ENCODE measurements at regions not wholly inside any gene's neighbourhood (a gene's known extent, or its start where the extent isn't known, plus 50 kb on each side); places are given as distances from the start of the nearest gene placed in this dataset.

- DNase-seq (ENCODE audit: low read depth): no peak
Measured at GRCh38 chr4:11765849-11766453, 337.3 kb upstream of the HS3ST1 start.

DNA sequence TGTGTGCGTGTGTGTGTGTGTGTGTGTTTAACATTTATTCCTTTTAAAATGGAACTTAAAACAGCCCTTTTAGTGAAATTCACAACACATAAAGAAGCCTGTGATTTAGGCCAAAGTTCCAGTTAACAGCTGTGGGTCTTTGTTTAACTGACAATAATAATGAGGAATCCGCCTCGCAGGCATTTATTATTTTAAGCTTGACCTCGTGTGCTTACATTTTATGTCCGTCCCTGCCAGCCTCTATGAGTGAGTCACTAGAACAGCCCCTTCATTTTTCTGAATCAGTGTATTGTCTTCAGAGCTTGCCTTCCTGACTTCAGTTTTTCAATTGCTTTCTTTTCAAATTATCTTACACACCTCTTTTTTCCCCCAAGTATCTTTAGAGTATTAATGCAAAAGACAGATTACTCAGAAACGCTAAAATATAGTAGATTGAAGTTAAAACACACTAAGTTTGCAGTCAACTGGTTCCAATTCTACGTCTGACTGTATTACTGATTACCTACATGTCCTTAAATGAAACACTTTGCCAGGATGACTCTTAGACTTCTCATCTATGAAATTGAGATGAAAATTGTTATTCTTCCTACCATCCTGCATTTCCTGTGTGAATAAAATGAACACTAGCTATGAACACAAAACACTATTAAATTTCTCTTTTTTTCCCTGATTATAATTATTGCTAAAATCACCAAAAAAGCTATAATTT is 319.6 kb upstream of the HS3ST1 start:
- no peak for DNase-seq (ENCODE audit: low read depth)

GRCh38 chr4:11746734-11747133 is 318.0 kb upstream of the HS3ST1 start:
- no peak for DNase-seq (ENCODE audit: low read depth)

DNA sequence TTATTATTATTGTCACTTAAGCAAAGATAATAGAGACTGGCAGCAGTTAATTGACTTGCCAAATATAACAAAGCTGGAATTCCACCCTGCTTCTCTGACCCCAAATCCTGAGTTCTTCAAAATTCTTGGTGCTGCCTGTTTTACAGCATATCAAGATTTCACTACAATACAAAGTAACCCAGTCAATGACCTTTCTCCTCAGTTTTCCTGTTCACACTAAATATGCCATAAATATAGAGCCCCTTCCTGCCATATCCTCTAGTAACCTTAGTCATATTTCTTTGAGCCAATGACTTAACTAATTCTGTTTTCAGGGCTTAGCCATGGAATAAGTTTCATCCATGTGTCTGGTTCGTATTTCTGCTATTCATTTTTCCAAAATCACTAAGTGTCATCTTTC is 315.3 kb upstream of the HS3ST1 start:
- DNase-seq (ENCODE audit: low read depth): no peak

- no peak for DNase-seq (ENCODE audit: low read depth)
Measured at GRCh38 chr4:11743236-11743635, 314.5 kb upstream of the HS3ST1 start.

GRCh38 chr4:11741190-11741652 is 312.5 kb upstream of the HS3ST1 start:
- no peak for DNase-seq (ENCODE audit: low read depth)

DNA sequence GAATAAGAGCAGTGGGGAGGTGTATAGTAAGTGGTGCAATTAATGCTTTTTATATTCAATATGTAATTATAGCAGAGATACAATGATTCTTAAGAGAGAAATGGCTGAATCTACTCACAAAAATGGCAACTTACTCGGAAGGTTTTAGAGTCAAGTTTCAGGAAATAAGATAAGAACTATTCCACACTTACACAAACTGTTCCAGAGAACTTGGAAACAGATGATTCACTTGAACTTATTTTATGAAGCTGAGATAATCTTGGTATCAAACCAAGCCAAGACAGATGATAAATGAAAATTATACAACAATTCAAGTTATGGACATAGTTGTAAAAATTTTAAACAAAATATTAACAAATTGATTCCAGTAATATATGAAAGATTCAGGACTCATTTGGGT is 311.3 kb upstream of the HS3ST1 start:
- DNase-seq (ENCODE audit: low read depth): no peak

- DNase-seq (ENCODE audit: low read depth): no peak
Measured at GRCh38 chr4:11736978-11737377, 308.3 kb upstream of the HS3ST1 start.

DNA sequence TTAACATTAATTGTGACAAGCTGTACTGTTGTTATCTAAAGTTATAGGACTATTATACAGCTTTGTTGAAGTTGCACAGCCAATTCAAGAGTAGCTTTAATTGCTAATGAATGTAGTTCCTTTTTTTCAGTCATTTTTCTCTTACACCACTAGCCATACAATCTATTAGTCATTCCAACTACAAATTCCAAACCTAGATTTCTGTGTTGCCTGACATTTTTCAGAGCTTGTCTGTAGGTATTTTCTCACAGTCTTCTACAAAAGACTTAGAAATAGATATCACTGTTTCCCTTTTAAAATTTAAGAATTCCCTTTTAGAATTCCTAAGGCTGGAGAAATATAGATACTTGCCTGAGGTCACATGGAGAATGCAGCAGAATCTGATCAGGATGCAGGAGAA is 307.0 kb upstream of the HS3ST1 start:
- no peak for DNase-seq (ENCODE audit: low read depth)

GRCh38 chr4:11732155-11732554 is 303.5 kb upstream of the HS3ST1 start:
- no peak for DNase-seq (ENCODE audit: low read depth)

DNA sequence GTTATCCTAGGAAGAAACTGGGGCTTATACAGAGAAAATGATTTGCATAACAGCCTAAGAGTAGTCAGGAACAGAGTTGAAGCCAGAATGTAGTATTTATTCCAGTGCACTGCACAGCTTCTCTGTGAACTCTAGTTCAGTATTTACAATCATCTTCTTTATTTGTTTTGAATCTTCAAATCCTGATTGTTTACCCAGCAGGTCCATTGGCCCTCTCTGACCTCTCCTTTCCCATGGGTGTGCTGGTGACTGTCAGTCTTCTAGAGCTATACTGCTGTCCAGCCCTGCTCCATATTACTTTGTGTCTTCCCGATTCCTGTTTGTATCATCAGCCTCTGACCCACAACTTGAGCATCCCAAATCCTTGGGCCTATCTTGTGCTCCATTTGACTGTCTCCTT is 301.9 kb upstream of the HS3ST1 start:
- DNase-seq (ENCODE audit: low read depth): no peak

DNA sequence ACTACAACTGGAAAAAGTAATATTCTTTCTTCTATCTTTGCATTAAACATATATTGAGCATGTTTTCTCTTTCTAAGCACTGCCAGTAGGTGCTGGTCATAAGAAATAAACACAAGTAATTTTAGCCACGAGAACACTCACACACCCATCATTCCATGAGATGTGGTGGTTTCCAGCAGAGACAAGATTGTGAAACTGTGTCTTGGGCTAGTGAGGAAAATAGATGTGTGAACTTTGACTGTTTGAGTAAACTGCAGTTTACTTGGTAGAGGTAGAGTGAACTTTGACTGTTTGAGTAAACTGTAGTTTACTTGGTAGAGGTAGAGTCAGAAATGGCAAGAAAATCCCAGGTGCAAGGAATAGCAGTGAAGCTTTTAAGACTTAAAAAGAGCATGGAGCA is 300.9 kb upstream of the HS3ST1 start:
- no peak for DNase-seq (ENCODE audit: low read depth)

DNA sequence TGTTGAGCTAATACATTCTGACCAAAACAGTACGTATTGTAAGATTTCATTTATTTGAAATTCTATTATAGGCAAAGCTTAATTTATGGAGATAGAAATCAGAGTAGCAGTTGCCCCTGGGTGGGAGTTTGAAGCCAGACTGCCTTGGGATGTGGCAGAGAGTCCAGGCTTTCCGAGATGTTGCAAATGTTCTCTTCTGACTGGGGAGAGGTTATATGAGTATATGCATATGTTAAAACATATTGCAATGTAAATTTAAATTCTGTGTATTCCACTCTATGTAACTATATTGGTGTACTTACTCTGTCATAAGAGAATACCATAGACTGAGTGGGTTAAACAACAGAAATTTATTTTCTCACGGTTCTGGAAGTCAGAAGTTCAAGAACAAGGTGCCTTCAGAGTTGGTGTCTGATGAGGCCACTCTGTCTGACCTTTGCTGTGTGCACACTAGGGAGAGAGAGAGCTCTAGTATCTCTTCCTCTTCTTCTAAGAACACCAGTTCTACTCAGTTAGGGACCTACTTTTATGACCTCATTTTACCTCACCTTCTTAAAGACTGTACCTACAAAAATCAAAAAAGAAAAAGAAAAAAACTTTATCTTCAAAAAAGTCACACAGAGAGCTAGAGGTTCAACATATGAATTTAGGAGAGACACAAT is 299.3 kb upstream of the HS3ST1 start:
- no peak for DNase-seq (ENCODE audit: low read depth)

GRCh38 chr4:11724731-11725130 is 296.0 kb upstream of the HS3ST1 start:
- no peak for DNase-seq (ENCODE audit: low read depth)

DNA sequence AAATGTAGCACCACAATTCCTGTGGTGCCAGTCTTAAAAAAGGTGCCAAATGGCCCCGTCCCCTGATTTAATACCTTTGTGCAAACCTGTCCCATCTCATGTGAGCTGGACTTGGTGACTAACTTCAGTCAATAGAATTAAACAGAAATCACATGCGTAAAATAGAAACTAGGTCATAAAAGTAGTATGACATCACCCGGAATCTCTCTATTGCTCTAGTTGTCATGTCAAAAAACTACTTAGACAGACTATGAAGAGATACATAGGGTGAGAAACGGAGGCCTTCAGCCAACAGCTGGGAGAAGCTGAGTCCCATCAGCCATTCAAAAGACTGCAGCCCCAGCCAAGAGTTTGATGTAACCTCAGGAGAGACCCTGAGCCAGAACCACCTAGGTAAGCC is 293.5 kb upstream of the HS3ST1 start:
- DNase-seq (ENCODE audit: low read depth): no peak

GRCh38 chr4:11720292-11720691 is 291.6 kb upstream of the HS3ST1 start:
- no peak for DNase-seq (ENCODE audit: low read depth)

DNA sequence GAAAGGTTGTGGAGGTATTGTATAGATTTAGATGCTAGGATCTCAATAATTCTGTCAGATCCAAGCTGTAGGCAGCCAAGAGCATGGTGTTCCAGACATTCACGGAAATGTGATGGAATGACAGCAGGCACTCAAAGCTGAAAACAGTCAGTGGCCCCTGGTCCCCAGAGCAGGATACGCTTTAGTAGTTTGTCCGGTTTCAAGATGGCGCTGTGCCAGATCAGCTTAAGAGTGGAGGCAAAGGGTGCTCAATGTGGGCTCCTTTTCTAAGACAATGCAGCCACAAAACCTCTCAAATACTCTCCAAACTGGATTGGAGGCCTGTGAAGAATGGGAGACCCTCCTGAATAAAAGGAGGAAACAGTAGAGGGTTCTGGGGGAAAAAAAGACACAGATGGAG is 291.2 kb upstream of the HS3ST1 start:
- DNase-seq (ENCODE audit: low read depth): no peak

DNA sequence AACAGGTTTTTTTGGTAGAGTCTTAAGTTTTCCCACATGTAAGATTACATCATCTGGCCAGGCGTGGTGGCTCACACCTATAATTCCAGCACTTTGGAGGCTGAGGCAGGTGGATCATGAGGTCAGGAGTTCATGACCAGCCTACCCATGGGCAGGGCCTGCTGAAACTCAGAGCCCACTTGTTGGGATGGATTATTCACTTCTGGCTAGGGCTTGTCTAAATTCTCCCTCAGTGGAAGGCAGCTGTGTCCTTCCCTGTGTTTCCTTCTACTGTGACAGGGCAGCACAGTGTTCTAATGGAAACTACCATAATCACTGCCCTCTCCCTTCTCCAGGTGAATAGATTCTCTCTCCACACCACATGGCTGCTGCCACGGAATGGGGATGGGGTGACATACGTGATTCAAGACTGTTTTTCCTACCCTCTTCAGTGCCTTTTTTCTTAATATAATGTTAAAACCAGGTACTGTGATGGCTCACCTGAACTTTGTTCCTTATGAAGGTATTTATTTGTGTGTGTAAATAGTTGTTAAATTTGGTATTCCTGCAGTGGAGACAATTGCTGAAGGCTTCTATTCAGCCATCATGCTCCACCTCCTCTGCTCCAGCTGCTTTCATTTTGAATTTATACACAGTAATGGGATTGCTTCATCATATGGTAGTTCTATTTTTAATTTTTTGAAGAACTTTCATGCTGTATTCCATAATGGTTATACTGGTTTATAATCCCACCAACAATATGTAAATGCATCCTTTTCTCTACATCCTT is 287.2 kb upstream of the HS3ST1 start:
- no peak for DNase-seq (ENCODE audit: low read depth)

DNA sequence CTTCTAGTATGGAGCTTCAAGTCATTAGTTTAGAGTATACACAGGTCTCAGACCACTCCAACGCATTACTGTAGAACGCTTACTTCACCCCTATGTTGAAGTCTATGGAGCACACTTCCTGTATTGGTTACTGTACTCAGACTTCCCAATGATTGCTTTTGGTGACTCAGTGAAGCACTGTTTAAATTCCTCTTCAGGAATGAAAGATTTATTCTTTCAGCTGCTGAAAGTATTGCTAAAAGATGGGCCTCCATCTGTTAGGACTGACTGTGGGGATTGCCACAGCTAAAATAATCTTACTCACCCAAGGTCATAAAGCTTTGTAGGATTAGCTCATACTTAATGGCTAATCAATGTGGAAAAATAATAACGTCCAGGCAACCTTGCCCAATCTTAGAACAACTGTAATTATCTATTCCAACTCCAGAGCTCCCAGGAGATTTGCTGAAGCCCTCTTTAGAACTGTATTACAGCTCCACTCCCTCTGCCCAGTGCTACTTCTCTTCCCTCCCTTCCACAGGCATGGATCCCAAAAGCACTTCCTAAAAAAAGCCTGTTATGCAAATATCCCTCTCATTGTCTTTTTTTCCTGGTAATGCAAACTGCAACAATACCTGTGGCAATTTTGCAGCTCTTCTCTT is 281.9 kb upstream of the HS3ST1 start:
- DNase-seq (ENCODE audit: low read depth): no peak

DNA sequence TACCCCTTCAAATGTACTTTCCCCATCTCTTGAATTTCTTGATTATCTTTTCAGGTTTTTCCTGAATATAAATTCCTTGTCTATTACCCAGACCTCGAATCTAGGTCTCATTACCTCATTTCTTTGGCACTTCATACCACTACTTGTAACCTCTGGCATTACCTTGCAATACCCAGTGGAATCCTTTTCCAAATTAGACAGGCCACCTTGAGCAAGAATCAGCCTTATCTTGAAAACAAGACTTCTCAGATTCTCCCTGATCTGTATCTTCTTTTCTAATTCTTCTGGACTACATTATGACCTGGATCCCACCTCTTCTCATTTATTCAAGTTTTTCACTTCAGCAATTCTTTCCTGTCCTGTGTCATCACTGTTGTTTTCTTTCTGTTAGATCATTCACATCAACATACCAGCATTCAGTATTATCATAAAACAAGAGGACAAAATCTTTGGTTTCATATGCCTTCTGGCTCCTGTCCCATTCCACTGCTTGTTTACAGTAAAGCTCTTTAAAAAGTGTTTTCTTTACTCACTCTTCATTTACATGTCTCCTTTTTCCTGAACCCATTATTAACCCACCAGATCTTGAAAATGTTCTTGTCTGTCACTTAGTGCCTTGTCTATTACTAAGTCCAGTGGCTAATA is 275.6 kb upstream of the HS3ST1 start:
- DNase-seq (ENCODE audit: low read depth): no peak

DNA sequence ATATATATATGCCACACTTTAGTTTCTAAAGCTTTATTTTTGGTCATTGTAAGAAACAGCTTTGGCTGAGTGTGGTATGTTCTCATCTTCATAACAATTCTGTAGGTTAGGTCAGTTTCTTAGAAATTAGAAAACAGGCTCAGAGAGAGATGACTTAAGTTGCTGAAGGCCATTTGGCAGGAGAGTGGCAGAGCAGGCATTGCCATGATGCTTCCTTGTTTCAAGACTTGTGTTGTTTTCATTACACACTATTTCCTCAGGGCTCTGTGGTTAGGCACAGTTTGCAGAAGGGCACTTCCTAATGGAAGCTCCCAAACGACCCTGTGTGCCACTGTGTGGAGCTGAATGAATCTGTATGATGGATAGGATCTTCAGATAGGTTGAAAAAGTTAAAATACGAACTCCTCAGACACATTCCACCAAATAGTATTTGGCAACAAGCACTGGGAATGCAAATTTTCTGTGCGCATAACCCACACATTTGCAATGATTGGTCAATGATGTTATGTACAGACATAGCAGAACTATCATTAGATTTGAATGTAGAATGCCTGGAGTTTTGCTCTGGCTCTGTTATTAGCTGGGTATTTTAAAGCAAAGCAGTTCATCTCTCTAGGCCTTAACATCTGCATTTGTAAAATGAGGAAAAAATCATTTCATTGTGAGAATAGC is 274.3 kb upstream of the HS3ST1 start:
- DNase-seq (ENCODE audit: low read depth): no peak

Data from stimulated activated CD4-positive, alpha-beta T cell treated with anti-CD3 and anti-CD28 coated beads, Interleukin-2, amount 100 ng/mL, for 4 hours (primary cell).